ENCODE measurements at regions not wholly inside any gene's neighbourhood (a gene's known extent, or its start where the extent isn't known, plus 50 kb on each side); places are given as distances from the start of the nearest gene placed in this dataset.
"Not testable (repeated sequence)": the region's sequence is repeated elsewhere in the genome, so short reads cannot be mapped to it uniquely, and the experiment has no call there.

- peaks cover 33% of the 10 kb centered on the region for H3K36me3 Mint-ChIP-seq (ENCODE audit: low read depth)
- H3K27ac Mint-ChIP-seq = no peak overlapping the region
- TF ChIP-seq CREB1 (CRISPR knock-in tag; IDR thresholded peaks at IDR 0.05; ENCODE audit: low read depth) (no peak), EZH2 (IDR thresholded peaks at IDR 0.05; ENCODE audit: low read depth, unreplicated experiment) (no peak), REST (IDR thresholded peaks at IDR 0.05; ENCODE audit: unreplicated experiment) (no peak)
- H3K79me2 ChIP-seq (replicated peaks; ENCODE audit: insufficient read depth) = no peaks in the 10 kb centered on the region
- 0 out of 2 replicates have a peak, but pooled peaks cover 12% of the 10 kb centered on the region for H3K36me3 ChIP-seq (ENCODE audit: insufficient read depth)
- H4K20me1 ChIP-seq (replicated peaks; ENCODE audit: insufficient read depth) = no peaks in the 10 kb centered on the region
- H3K4me3 Mint-ChIP-seq = no peak overlapping the region
- H3K9me2 ChIP-seq (ENCODE audit: insufficient read depth) = no peaks in the 10 kb centered on the region
- no peaks in the 10 kb centered on the region for H3F3A ChIP-seq (replicated peaks; ENCODE audit: low read depth)
- no peak overlapping the region for H3K27ac ChIP-seq (ENCODE audit: low read depth)
- no peaks in the 10 kb centered on the region for H3K4me1 ChIP-seq (ENCODE audit: insufficient read depth)
- no peaks in the 10 kb centered on the region for H3K4me1 Mint-ChIP-seq
- no peak overlapping the region for H3K4me2 ChIP-seq
- H2AFZ ChIP-seq = no peak overlapping the region
- H3K27me3 Mint-ChIP-seq (ENCODE audit: insufficient read depth, low read depth, poor library complexity) = peaks cover 7% of the 10 kb centered on the region
- DNase-seq (ENCODE audit: low spot score) = no peak
- no peaks in the 10 kb centered on the region for H3K27me3 ChIP-seq (ENCODE audit: insufficient read depth)
- no peak for ATAC-seq
- peaks cover 91% of the 10 kb centered on the region for H3K9me3 Mint-ChIP-seq
- H3K4me3 ChIP-seq = no peak overlapping the region
These were observed 1143.6 kb downstream of the TMEM121 start for GRCh38 chr14:106670011-106670410.

GRCh38 chr14:106674093-106674492, 1147.7 kb downstream of the TMEM121 start:
- not testable (repeated sequence) for H3K27me3 Mint-ChIP-seq (ENCODE audit: insufficient read depth, low read depth, poor library complexity); H3F3A ChIP-seq (replicated peaks; ENCODE audit: low read depth); H3K79me2 ChIP-seq (replicated peaks; ENCODE audit: insufficient read depth); H3K27ac Mint-ChIP-seq; H3K27ac ChIP-seq (ENCODE audit: low read depth); ATAC-seq; H3K27me3 ChIP-seq (ENCODE audit: insufficient read depth); H3K36me3 ChIP-seq (ENCODE audit: insufficient read depth); H2AFZ ChIP-seq; H3K4me2 ChIP-seq; H4K20me1 ChIP-seq (replicated peaks; ENCODE audit: insufficient read depth); DNase-seq (ENCODE audit: low spot score); H3K9me2 ChIP-seq (ENCODE audit: insufficient read depth); H3K4me1 ChIP-seq (ENCODE audit: insufficient read depth); H3K4me3 ChIP-seq; H3K4me3 Mint-ChIP-seq; H3K4me1 Mint-ChIP-seq
- peaks cover 27% of the 10 kb centered on the region for H3K36me3 Mint-ChIP-seq (ENCODE audit: low read depth)
- peaks cover 89% of the 10 kb centered on the region for H3K9me3 Mint-ChIP-seq

- not testable (repeated sequence) for DNase-seq (ENCODE audit: low spot score); H3K27ac Mint-ChIP-seq; H3K4me2 ChIP-seq; H3K27ac ChIP-seq (ENCODE audit: low read depth); H3K4me3 ChIP-seq; H3K4me1 Mint-ChIP-seq; H3K4me3 Mint-ChIP-seq; H3K9me2 ChIP-seq (ENCODE audit: insufficient read depth); H3K27me3 Mint-ChIP-seq (ENCODE audit: insufficient read depth, low read depth, poor library complexity); ATAC-seq; H3F3A ChIP-seq (replicated peaks; ENCODE audit: low read depth); H3K36me3 ChIP-seq (ENCODE audit: insufficient read depth); H3K27me3 ChIP-seq (ENCODE audit: insufficient read depth); H3K79me2 ChIP-seq (replicated peaks; ENCODE audit: insufficient read depth); H2AFZ ChIP-seq; H4K20me1 ChIP-seq (replicated peaks; ENCODE audit: insufficient read depth); H3K4me1 ChIP-seq (ENCODE audit: insufficient read depth)
- peaks cover 89% of the 10 kb centered on the region for H3K9me3 Mint-ChIP-seq
- peaks cover 27% of the 10 kb centered on the region for H3K36me3 Mint-ChIP-seq (ENCODE audit: low read depth)
These were observed 1148.2 kb downstream of the TMEM121 start for GRCh38 chr14:106674509-106675125.

- H3K9me2 ChIP-seq (ENCODE audit: insufficient read depth); H3K4me2 ChIP-seq; H3F3A ChIP-seq (replicated peaks; ENCODE audit: low read depth); DNase-seq (ENCODE audit: low spot score); H3K27ac Mint-ChIP-seq; H3K27ac ChIP-seq (ENCODE audit: low read depth); H3K4me3 Mint-ChIP-seq; H3K27me3 Mint-ChIP-seq (ENCODE audit: insufficient read depth, low read depth, poor library complexity); H3K4me1 ChIP-seq (ENCODE audit: insufficient read depth); H3K4me1 Mint-ChIP-seq; ATAC-seq; H4K20me1 ChIP-seq (replicated peaks; ENCODE audit: insufficient read depth); H2AFZ ChIP-seq; H3K36me3 ChIP-seq (ENCODE audit: insufficient read depth); H3K27me3 ChIP-seq (ENCODE audit: insufficient read depth); H3K4me3 ChIP-seq; H3K79me2 ChIP-seq (replicated peaks; ENCODE audit: insufficient read depth): not testable (repeated sequence)
- Mint-ChIP-seq H3K9me3 (peaks cover 89% of the 10 kb centered on the region), H3K36me3 (ENCODE audit: low read depth) (peaks cover 21% of the 10 kb centered on the region)
These were observed 1149.3 kb downstream of the TMEM121 start for GRCh38 chr14:106675716-106676115.
